Fibroblast of peridontal ligament (primary cell): ENCODE measurements at regions not wholly inside any gene's neighbourhood (a gene's known extent, or its start where the extent isn't known, plus 50 kb on each side); places are given as distances from the start of the nearest gene placed in this dataset.
"Not testable (repeated sequence)": the region's sequence is repeated elsewhere in the genome, so short reads cannot be mapped to it uniquely, and the experiment has no call there.

Experiments
- DNase-seq: peaks from one replicate; pipeline ENCODE4 v3.0.0-alpha.2; 2010; ENCODE audit errors: extremely low read depth

- no peak for DNase-seq
Observed at GRCh38 chr5:1667648-1668140, 131.9 kb downstream of the MRPL36 start.

- no peak for DNase-seq
Observed at GRCh38 chr5:1666812-1667588, 132.6 kb downstream of the MRPL36 start.

- no peak for DNase-seq
Observed at GRCh38 chr5:1666221-1666620, 133.4 kb downstream of the MRPL36 start.

- DNase-seq: no peak
Observed at GRCh38 chr5:1665803-1666202, 133.8 kb downstream of the MRPL36 start.

GRCh38 chr5:1665231-1665630 lies 134.4 kb downstream of the MRPL36 start:
- no peak for DNase-seq

- no peak for DNase-seq
Observed at GRCh38 chr5:1663186-1663585, 136.5 kb downstream of the MRPL36 start.

DNA sequence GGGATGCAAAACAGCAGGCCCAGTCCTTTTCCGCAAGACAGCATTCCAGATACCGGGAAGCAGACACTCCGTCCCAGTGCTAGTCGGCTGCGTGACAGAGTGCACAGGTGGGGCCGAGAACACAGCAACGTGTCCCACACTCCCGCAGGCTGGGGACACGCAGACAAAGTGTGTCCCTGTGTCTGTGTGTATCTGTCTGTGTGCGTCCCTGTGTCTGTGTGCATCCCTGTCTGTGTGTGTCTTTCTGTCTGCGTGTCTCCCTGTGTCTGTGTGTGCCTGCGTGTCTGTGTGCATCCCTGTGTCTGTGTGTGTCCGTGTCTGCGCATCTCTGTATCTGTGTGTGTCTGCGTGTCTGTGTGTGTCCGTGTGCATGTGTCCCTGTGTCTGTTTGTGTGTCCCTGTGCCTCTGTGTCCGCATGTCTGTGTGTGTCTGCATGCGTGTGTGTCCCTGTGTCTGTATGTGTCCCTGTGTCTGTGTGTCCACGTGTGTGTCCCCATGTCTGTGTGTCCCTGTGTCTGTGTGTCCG lies 137.0 kb downstream of the MRPL36 start:
- DNase-seq: no peak

GRCh38 chr5:1661831-1662558 lies 137.6 kb downstream of the MRPL36 start:
- DNase-seq: no peak

DNA sequence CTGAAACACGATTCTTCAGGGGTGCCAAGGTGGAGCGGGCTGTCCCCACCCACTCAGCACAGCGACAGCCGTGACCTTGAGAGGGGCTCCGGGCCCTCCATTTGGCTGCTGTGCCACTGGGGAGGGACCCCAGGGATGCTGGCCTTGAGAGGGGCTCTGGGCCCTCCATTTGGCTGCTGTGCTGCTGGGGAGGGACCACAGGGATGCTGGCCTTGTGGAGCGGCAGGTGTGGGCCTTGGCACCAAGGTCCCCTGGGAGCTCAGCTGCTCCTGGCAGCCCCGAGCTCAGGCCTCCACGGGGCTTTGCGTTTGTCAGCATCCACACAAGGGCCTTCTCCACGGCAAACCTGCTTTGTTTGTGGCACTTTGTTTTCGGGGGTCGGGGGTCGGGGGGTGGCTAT lies 137.6 kb upstream of the LPCAT1 start:
- no peak for DNase-seq

- DNase-seq: no peak
Observed at GRCh38 chr5:1660511-1660910, 136.8 kb upstream of the LPCAT1 start.

DNA sequence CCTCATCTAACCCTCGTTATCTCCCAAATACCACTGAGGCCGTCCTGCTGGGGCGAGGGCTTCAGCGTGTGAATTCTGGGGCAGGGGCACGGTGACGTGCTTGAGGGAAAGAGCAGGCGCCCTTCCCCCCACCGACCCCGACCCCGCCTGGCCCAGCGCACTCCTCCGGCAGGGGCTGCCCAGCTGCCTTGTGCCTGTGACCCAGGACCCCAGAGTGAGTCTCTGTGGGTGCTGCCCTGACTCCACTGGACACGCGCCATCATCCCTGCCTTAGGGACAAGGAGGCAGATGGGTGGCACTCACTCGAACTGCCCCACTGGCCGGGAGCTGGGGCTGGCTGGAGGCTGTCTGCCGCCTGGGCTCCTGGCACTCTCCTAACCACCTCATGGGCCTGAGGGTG lies 136.2 kb upstream of the LPCAT1 start:
- DNase-seq: no peak

DNA sequence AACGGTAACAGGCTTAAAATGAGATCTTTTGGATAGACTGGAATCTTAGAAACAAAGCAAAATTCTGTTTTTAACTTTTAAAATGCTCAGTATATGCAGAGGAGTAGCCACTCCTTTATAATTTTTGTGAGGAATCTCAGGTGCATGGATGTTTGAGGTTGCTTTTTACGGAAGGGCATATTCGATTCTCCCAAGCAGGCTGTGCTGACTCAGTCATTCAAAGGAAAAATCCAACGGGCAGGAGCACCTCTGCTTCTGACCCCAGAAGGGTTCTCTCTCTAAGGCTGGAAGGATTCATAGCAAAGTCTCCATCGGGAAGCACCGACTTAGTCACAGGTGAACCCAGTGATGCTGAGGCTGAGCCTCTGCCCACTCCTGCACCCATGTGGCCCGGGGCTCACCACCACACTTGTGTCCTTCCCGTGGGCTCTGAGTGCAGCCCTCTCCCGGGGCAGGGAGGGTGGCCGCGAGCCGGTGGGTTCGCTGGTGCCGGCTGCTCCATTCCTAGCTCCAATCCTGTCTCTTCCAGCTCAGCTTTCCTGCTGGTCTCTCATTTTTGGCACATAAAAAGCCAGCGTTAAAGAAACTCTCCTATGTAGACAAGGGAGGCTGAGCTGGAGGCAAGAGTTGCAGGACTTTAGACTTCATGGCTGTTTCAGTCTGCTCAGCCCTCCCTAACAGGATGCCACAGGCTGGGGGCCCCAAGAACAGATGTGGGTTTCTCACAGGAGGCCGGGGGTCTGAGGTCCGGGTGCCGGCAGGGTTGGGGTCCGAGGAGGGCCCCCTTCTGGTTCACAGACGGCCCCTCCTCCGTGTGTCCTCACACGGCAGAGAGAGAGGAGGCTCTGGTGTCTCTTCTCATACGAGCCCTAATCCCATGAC lies 135.6 kb upstream of the LPCAT1 start:
- no peak for DNase-seq

DNA sequence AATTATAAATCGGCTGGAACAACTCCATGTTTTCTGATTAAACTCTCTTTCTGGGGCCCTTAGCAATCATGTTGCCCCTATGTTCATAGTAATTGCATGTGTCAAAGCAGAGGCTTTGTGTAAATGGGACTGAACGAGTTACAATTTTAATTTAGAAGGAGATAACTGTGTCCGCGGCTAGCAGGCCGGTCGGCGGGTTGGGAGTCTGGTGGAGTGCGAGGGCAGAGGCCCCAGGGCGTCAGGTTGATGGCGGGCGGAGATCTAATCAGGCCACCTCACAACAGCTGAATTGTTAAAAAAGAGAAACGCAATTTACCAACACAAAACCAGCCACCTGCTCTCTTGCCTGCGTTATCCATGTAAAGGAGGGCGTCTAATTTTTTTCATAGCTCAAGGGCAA lies 134.9 kb upstream of the LPCAT1 start:
- DNase-seq: no peak

DNA sequence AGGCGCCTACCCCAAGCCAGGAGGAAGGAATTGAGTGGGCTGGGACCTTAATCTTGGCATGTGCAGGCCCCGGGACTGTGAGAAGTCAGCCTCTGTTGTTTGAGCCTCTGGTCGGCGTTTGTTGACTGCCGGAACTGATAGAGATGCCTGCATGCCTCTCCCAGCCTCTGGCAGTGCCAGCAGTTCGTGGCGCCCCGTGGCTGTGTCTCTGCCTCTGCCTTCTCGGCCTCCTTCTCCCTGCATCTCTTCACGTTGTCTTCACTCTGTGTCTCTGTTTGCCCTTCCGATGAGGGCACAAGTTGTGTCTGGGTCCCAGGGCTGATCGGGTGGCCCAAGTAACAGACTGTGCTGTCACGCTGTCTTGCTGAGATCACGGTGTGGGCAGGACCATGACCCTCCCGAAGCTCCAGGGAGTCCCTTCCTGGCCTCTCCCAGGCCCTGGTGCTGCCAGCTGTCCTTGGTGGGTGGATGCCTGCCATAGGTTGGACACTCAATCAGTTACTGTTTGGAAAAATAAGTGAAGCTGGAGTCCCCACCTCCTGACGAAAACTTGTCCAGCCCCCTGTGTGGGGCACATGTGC lies 133.5 kb upstream of the LPCAT1 start:
- DNase-seq: no peak

DNA sequence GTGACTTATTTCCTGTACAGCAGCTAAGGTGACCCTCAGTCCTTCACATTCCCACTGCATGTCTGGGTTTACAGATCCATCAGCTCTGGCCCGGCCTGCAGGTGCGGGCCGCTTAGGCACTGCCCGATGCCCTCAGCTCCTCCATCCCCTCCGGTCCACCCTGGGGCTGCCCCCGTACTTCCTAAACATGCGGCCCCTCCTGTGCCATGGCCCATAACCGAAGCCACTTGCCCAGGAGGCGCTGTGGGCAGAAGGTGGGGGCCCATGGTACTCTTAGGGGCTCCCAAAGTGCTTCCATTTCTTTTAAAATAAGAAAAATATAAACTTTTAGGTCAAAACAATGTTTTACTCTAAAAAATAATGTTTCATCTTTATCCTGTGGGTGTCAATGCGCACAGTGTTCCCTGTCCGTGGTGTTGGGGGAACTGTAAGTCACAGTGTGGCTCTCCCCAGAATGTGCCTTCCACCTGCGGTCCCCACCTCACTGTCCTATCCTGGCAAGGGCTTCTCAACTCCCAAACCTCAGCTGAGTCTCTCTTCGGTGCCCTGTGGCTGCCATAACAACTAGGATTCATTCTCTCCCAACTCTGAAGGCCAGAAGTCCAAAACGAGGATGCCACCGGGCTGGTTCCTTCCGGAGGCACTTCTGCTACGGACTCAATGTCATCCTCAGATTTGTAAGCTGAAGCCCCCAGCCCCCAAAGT lies 132.7 kb upstream of the LPCAT1 start:
- DNase-seq: no peak

GRCh38 chr5:1655496-1656270 lies 131.9 kb upstream of the LPCAT1 start:
- no peak for DNase-seq

- DNase-seq: no peak
Observed at GRCh38 chr5:1654786-1655495, 131.2 kb upstream of the LPCAT1 start.

DNA sequence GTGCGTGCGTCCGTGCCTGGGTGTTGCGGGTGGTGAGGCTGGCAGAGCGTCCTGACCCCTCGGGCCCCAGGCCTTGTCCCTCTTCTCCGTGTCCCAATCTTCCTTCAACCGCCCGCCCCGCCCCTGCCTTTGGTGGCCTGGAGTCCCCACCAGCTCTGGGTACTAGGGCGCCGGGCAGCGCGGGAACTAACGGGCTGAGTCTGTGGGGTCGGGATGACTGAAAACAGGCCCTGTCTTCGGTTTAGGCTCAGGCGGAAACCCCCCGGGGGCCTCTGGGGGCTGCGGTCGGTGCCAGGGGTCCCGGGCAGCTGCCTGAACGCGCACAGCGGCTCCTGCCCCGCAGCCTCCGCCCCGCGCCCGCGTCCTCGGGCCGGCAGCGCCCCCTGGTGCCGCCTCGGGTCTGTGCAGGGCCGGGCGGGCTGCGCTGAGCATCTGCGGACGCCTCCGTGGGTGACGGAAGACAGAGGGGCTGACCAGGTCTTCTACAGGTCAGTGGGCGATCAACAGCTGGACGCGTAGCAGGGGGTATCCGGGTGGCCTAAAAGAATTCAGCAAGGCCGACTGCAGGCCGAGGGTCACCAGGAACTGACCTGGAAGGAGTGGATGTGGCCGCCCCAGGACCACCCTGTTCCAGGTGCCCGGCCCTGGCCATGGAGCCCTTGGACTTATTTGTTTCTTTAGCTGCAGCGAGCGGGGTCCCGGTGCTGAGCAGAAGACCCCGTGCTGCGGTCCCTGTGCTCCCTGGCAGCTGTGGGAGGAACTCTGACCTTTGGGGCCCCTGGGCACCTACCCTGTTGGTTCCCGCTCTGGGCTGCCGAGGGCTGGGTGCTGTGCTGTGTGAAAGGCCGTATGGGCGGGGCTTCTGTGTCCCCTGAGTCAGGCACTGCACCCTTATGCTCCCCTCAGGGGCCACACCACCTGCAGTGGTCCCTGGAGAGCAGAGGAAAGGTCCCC lies 130.2 kb upstream of the LPCAT1 start:
- DNase-seq: not testable (repeated sequence)
